ENCODE measurements at regions not wholly inside any gene's neighbourhood (a gene's known extent, or its start where the extent isn't known, plus 50 kb on each side); places are given as distances from the start of the nearest gene placed in this dataset.

GRCh38 chr4:29704059-29704458 lies 1016.1 kb upstream of the PCDH7 start:
- TF ChIP-seq POLR2A (IDR thresholded peaks at IDR 0.05; ENCODE audit: low read length) (no peak), GATA1 (IDR thresholded peaks at IDR 0.05; ENCODE audit: low read depth, low read length) (no peak)
